Activated CD8-positive, alpha-beta T cell treated with anti-CD3 and anti-CD28 coated beads for 36 hours (primary cell): ENCODE measurements at regions not wholly inside any gene's neighbourhood (a gene's known extent, or its start where the extent isn't known, plus 50 kb on each side); places are given as distances from the start of the nearest gene placed in this dataset.

Experiments
- ATAC-seq: fragments of 200-7000 bp; cut with Tn5 transposase; one replicate; pipeline ENCODE4 v1.10.0; 2021; ENCODE audit warnings: mild to moderate bottlenecking, moderate library complexity
- CTCF ChIA-PET: fragments of 350-600 bp; sonication (Branson Sonifier 250); formaldehyde crosslinking; loops from one replicate; lab custom pipeline; 2021; ENCODE audit warnings: antibody characterized with exemption; lab: Charles Lee
- POLR2A ChIA-PET: fragments of 350-600 bp; sonication (Branson Sonifier 250); formaldehyde crosslinking; loops from one replicate; lab custom pipeline; 2021; ENCODE audit warnings: antibody characterized with exemption; lab: Charles Lee
- DNase-seq: peaks from one replicate; pipeline ENCODE4 v3.0.0-alpha.2; 2020
- H3K27ac Mint-ChIP-seq: one replicate; pipeline ENCODE4 v1.8.0; 2021; ENCODE audit warnings: mild to moderate bottlenecking, mixed read lengths
- H3K27me3 Mint-ChIP-seq: one replicate; pipeline ENCODE4 v1.8.0; 2021; ENCODE audit warnings: mixed read lengths
- H3K36me3 Mint-ChIP-seq: one replicate; pipeline ENCODE4 v1.8.0; 2021; ENCODE audit warnings: low read depth, mixed read lengths
- H3K4me1 Mint-ChIP-seq: one replicate; pipeline ENCODE4 v1.8.0; 2021; ENCODE audit warnings: low read depth, mixed read lengths
- H3K4me3 Mint-ChIP-seq: one replicate; pipeline ENCODE4 v1.8.0; 2021; ENCODE audit warnings: mild to moderate bottlenecking, moderate library complexity, mixed read lengths
- H3K9me3 Mint-ChIP-seq: one replicate; pipeline ENCODE4 v1.8.0; 2021; ENCODE audit warnings: mixed read lengths
- intact Hi-C: fragments of 100-400 bp; cut with micrococcal nuclease; formaldehyde crosslinking; loops from one replicate; pipeline ENCODE4 v1.10.0; 2022
- TF ChIP-seq, protein P1 (sequence below): fragments of 200-600 bp; IDR thresholded peaks from one replicate; pipeline ENCODE4 v1.8.0; 2022; ENCODE audit warnings: antibody characterized with exemption, mild to moderate bottlenecking

DNA sequence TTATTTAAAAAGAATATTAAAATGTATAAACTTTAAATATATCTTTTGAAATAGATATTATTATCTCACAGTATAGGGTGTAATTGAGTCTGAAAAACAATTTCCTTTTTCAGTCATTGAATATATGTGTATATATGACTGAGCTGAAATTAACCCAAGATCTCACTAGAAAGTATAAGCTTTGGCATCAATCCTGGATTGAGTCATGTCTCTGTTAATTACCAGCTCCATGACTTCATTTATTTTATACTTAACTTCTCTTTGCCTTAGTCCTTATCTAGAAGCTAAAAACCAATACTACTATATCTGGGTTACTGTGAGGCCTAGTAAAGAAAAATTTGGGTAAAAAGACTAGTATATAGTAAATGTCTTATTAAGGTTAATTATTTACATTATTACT lies 1020.3 kb downstream of the LRFN5 start:
- CTCF ChIA-PET, result no interaction called here

DNA sequence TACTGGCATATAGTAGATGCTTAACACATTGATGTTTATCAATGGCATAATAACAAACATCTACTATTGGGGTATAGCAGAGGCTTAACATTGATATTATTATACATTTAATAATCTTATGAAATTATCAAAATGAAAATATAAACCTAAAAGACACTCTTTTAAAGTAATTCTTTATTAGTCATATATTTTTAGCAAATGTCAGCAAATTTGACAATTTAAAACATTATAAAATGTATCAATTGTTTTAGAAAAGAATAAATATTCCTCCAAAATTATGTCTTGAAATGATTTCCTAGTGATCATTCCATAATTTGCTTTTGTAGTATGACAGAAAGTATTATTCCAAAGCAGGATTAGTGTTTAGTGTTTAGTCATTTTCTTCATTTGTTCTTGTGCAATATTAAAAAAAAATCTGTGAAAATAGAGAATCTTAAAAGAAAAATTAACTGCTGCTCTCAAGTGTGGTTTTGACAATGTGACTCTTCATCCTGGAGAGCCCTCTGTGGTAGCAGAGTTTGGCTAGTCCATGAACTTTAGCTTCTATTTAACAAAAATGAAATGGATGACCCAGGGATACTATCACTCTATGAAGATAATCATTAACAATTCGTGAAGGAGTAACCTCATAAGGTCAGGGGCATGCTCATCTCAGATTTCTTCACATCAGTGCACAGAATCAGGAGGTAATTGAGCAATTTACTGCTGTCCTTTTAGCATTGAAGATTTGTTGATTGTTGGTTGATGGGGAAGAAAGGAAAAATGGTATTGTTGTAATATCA lies 1018.5 kb downstream of the LRFN5 start:
- intact Hi-C loops, result no loop called here
- ChIA-PET POLR2A (no interaction called here), CTCF (no interaction called here)
- Mint-ChIP-seq H3K36me3 (no peaks in the 10 kb centered on the region), H3K4me1 (no peaks in the 10 kb centered on the region), H3K27ac (no peak overlapping the region), H3K4me3 (no peak overlapping the region), H3K27me3 (no peaks in the 10 kb centered on the region), H3K9me3 (peaks cover under 1% of the 10 kb centered on the region)
- TF ChIP-seq, protein P1, sequence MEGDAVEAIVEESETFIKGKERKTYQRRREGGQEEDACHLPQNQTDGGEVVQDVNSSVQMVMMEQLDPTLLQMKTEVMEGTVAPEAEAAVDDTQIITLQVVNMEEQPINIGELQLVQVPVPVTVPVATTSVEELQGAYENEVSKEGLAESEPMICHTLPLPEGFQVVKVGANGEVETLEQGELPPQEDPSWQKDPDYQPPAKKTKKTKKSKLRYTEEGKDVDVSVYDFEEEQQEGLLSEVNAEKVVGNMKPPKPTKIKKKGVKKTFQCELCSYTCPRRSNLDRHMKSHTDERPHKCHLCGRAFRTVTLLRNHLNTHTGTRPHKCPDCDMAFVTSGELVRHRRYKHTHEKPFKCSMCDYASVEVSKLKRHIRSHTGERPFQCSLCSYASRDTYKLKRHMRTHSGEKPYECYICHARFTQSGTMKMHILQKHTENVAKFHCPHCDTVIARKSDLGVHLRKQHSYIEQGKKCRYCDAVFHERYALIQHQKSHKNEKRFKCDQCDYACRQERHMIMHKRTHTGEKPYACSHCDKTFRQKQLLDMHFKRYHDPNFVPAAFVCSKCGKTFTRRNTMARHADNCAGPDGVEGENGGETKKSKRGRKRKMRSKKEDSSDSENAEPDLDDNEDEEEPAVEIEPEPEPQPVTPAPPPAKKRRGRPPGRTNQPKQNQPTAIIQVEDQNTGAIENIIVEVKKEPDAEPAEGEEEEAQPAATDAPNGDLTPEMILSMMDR, result no peak
- ATAC-seq (no peak), DNase-seq (no peak)

More for the DNA sequence above, 1020.3 kb downstream of the LRFN5 start:
- H3K4me3 Mint-ChIP-seq, result no peak overlapping the region
- H3K9me3 Mint-ChIP-seq, result no peaks in the 10 kb centered on the region
- ATAC-seq, result no peak
- POLR2A ChIA-PET, result no interaction called here
- no peaks in the 10 kb centered on the region for H3K36me3 Mint-ChIP-seq
- TF ChIP-seq, protein P1, result no peak
- no peak overlapping the region for H3K27ac Mint-ChIP-seq
- intact Hi-C loops, result no loop called here
- no peaks in the 10 kb centered on the region for H3K27me3 Mint-ChIP-seq
- H3K4me1 Mint-ChIP-seq, result no peaks in the 10 kb centered on the region
- no peak for DNase-seq

DNA sequence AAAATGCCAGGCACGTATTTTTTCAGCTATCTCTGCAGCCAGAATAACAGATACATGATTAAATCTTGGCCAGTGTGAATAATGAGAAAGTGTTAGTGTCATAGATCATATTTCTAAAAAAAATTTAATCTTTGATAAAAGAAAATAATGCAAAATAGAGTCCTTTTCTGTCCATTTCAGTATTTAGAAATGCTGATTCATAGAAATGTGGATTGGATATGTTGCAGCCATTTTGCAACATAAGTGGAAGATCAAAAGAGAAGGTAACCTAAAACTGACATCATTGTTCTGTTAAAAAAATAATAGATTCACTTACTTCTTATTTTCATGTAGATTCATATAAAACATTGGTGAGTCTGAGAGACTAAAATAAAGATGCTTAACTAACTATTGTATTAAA lies 1010.3 kb downstream of the LRFN5 start:
- Mint-ChIP-seq H3K36me3 (no peaks in the 10 kb centered on the region), H3K27ac (no peak overlapping the region), H3K9me3 (peaks cover 21% of the 10 kb centered on the region), H3K27me3 (no peaks in the 10 kb centered on the region), H3K4me3 (no peak overlapping the region), H3K4me1 (no peaks in the 10 kb centered on the region)
- DNase-seq (no peak), ATAC-seq (no peak)
- CTCF ChIA-PET, result no interaction called here
- TF ChIP-seq, protein P1, result no peak
- POLR2A ChIA-PET, result no interaction called here
- intact Hi-C loops, result no loop called here

DNA sequence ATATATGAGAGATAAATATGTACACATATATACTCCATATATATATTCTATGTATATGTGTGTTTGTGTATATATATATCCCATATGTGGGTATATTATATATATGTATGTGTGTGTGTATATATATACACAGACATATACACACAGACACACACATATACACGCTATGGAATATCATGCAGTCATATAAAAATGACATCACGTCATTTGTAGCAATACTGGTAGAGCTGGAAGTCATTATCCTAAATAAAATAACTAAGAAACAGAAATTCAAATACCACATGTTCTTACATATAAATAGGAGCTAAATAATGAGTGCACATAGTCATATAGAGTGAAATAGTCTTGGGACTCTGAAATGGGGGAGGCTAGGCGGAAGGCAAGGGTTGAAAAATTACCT lies 1000.2 kb downstream of the LRFN5 start:
- no peaks in the 10 kb centered on the region for H3K36me3 Mint-ChIP-seq
- ATAC-seq, result no peak
- no peak overlapping the region for H3K4me3 Mint-ChIP-seq
- no peak overlapping the region for H3K27ac Mint-ChIP-seq
- TF ChIP-seq, protein P1, result no peak
- H3K27me3 Mint-ChIP-seq, result no peaks in the 10 kb centered on the region
- ChIA-PET CTCF (no interaction called here), POLR2A (no interaction called here)
- no peaks in the 10 kb centered on the region for H3K4me1 Mint-ChIP-seq
- H3K9me3 Mint-ChIP-seq, result peaks cover 6% of the 10 kb centered on the region
- intact Hi-C loops, result no loop called here
- DNase-seq, result no peak

DNA sequence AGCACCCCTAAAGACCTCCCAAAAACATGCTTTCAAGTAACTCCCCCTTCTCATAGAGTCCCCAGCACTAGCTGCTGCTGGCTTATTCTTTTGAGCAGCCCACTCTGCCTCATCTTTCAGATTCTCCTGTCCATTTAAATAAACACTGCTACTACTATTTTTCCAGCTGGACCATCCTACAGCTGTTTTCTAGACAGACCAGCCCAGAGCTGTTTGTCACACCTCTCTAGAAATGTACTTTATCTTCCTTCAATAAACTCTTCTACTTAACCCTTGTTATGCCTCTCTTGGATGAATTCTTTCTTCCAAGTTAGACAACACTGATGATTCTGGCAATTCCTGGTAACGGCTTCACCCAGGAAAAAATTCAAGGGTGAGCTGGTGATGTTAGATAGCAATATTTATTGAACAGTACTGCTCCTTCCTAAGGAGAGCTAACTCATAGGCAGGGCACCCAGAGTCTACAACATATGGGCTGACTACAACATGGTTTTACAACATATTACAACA lies 995.7 kb downstream of the LRFN5 start:
- Mint-ChIP-seq H3K4me1 (no peaks in the 10 kb centered on the region), H3K9me3 (peaks cover 6% of the 10 kb centered on the region), H3K27ac (no peak overlapping the region), H3K36me3 (no peaks in the 10 kb centered on the region), H3K4me3 (no peak overlapping the region), H3K27me3 (no peaks in the 10 kb centered on the region)
- CTCF ChIA-PET, result no interaction called here
- DNase-seq (no peak), ATAC-seq (no peak)
- intact Hi-C loops, result no loop called here
- TF ChIP-seq, protein P1, result no peak
- POLR2A ChIA-PET, result no interaction called here
